ENCODE measurements at regions not wholly inside any gene's neighbourhood (a gene's known extent, or its start where the extent isn't known, plus 50 kb on each side); places are given as distances from the start of the nearest gene placed in this dataset.
"Not testable (repeated sequence)": the region's sequence is repeated elsewhere in the genome, so short reads cannot be mapped to it uniquely, and the experiment has no call there.

GRCh38 chr13:99733346-99733745, 232.1 kb downstream of the TM9SF2 start:
- Histone ChIP-seq H3K27ac (ENCODE audit: low read depth) (no peak overlapping the region), H3K36me3 (ENCODE audit: insufficient read depth) (no peaks in the 10 kb centered on the region), H3K4me3 (ENCODE audit: low read depth, low read length) (no peak overlapping the region), H3K4me1 (ENCODE audit: insufficient read depth) (no peaks in the 10 kb centered on the region)
- DNase-seq (ENCODE audit: extremely low spot score) = no peak
- WGBS = 50% methylated on average over 7 of the region's 7 CpGs

DNA sequence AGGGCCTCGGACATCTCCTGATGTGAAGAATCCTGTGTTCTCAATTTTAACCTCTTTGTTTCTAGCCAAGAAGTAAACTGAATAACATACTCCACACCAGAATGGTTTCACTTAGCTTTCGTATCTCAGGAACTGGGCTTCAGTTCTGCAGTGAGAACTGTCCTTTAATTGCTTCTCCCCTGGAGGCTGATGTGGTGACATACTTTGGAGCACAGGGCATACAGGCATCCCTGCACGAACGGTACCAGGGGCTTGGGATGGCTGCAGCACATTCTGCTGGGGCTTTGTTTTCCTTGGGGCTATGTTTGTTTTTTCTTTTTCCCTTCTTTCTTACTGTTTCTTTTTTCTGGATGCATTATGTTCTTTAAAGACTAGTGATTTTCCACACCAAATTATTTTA, 230.5 kb downstream of the TM9SF2 start:
- Histone ChIP-seq H3K36me3 (ENCODE audit: insufficient read depth) (no peaks in the 10 kb centered on the region), H3K27ac (ENCODE audit: low read depth) (no peak overlapping the region), H3K4me1 (ENCODE audit: insufficient read depth) (no peaks in the 10 kb centered on the region), H3K4me3 (ENCODE audit: low read depth, low read length) (no peak overlapping the region)
- no peak for DNase-seq (ENCODE audit: extremely low spot score)
- WGBS = 69% methylated on average over 4 of the region's 4 CpGs

- no peak overlapping the region for H3K4me3 ChIP-seq (ENCODE audit: low read depth, low read length)
- no peak overlapping the region for H3K27ac ChIP-seq (ENCODE audit: low read depth)
- no peaks in the 10 kb centered on the region for H3K36me3 ChIP-seq (ENCODE audit: insufficient read depth)
- no peak for DNase-seq (ENCODE audit: extremely low spot score)
- no peaks in the 10 kb centered on the region for H3K4me1 ChIP-seq (ENCODE audit: insufficient read depth)
- 89% methylated on average over 11 of the region's 11 CpGs for WGBS
Measured at GRCh38 chr13:99730403-99730802, 229.1 kb downstream of the TM9SF2 start.

GRCh38 chr13:99729745-99730144, 228.5 kb downstream of the TM9SF2 start:
- H3K4me3 ChIP-seq (ENCODE audit: low read depth, low read length) = no peak overlapping the region
- no peaks in the 10 kb centered on the region for H3K4me1 ChIP-seq (ENCODE audit: insufficient read depth)
- no peaks in the 10 kb centered on the region for H3K36me3 ChIP-seq (ENCODE audit: insufficient read depth)
- H3K27ac ChIP-seq (ENCODE audit: low read depth) = no peak overlapping the region
- DNase-seq (ENCODE audit: extremely low spot score) = no peak
- 96% methylated on average over 16 of the region's 16 CpGs for WGBS

- H3K4me3 ChIP-seq (ENCODE audit: low read depth, low read length) = not testable (repeated sequence)
Measured at GRCh38 chr13:99727651-99728050, 226.4 kb downstream of the TM9SF2 start.

GRCh38 chr13:99726282-99726894, 225.1 kb downstream of the TM9SF2 start:
- DNase-seq (ENCODE audit: extremely low spot score) = no peak
- Histone ChIP-seq H3K4me1 (ENCODE audit: insufficient read depth) (no peaks in the 10 kb centered on the region), H3K27ac (ENCODE audit: low read depth) (no peak overlapping the region), H3K4me3 (ENCODE audit: low read depth, low read length) (no peak overlapping the region), H3K36me3 (ENCODE audit: insufficient read depth) (no peaks in the 10 kb centered on the region)
- WGBS = 78% methylated on average over 10 of the region's 10 CpGs

More at GRCh38 chr13:99727651-99728050, 226.4 kb downstream of the TM9SF2 start:
- H3K36me3 ChIP-seq (ENCODE audit: insufficient read depth); DNase-seq (ENCODE audit: extremely low spot score); H3K4me1 ChIP-seq (ENCODE audit: insufficient read depth); H3K27ac ChIP-seq (ENCODE audit: low read depth): not testable (repeated sequence)
- 88% methylated on average over 6 of the region's 6 CpGs for WGBS

DNA sequence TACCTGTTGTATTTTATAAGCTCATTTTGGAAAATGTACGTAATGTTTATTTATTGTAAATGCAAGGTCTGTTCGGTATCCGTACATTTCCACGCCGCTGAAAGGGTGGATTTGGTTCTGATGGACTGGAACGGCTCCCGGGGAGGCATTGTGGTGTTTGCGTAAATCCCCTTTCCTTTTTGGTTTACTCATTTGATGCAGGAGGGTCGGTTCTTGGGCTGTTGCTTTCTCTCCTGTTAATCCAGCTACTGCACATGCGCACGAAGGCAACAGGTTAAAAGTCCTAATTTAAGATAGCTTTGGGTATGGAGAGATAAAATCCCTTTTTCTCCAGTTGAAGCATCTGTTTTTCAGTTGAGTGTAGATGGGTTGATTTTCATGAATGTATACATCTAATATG, 224.4 kb downstream of the TM9SF2 start:
- Histone ChIP-seq H3K36me3 (ENCODE audit: insufficient read depth) (no peaks in the 10 kb centered on the region), H3K4me1 (ENCODE audit: insufficient read depth) (no peaks in the 10 kb centered on the region), H3K27ac (ENCODE audit: low read depth) (no peak overlapping the region), H3K4me3 (ENCODE audit: low read depth, low read length) (no peak overlapping the region)
- WGBS = 84% methylated on average over 11 of the region's 11 CpGs
- DNase-seq (ENCODE audit: extremely low spot score) = no peak

- no peaks in the 10 kb centered on the region for H3K36me3 ChIP-seq (ENCODE audit: insufficient read depth)
- H3K4me3 ChIP-seq (ENCODE audit: low read depth, low read length) = no peak overlapping the region
- no peak overlapping the region for H3K27ac ChIP-seq (ENCODE audit: low read depth)
- no peak for DNase-seq (ENCODE audit: extremely low spot score)
- WGBS = 93% methylated on average over 16 of the region's 16 CpGs
- H3K4me1 ChIP-seq (ENCODE audit: insufficient read depth) = no peaks in the 10 kb centered on the region
Measured at GRCh38 chr13:99724633-99725517, 223.6 kb downstream of the TM9SF2 start.

DNA sequence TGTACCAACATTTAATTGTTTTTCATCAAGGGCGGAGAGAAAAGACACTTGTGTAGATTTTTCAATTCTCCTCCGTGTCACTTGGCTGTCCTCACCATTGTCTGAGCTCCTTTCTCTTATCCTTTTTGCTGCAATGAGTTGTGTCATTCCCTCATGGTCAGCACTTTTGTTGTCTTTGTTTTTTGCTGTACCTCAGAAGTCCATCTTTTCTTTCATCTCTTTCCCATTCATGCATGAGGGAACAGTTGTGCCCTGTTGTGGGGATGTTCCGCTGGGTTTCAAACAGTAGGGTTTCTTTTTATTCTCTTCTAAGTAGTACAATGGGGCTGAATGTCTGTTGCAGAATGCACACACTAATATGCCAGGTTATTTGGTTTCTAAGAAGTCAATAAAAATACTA, 222.6 kb downstream of the TM9SF2 start:
- Histone ChIP-seq H3K27ac (ENCODE audit: low read depth) (no peak overlapping the region), H3K4me1 (ENCODE audit: insufficient read depth) (no peaks in the 10 kb centered on the region), H3K4me3 (ENCODE audit: low read depth, low read length) (no peak overlapping the region), H3K36me3 (ENCODE audit: insufficient read depth) (no peaks in the 10 kb centered on the region)
- no peak for DNase-seq (ENCODE audit: extremely low spot score)
- 77% methylated on average over 3 of the region's 3 CpGs for WGBS

GRCh38 chr13:99722931-99723330, 221.7 kb downstream of the TM9SF2 start:
- WGBS = 73% methylated on average over 7 of the region's 7 CpGs
- DNase-seq (ENCODE audit: extremely low spot score) = no peak
- no peak overlapping the region for H3K27ac ChIP-seq (ENCODE audit: low read depth)
- no peaks in the 10 kb centered on the region for H3K36me3 ChIP-seq (ENCODE audit: insufficient read depth)
- H3K4me1 ChIP-seq (ENCODE audit: insufficient read depth) = no peaks in the 10 kb centered on the region
- H3K4me3 ChIP-seq (ENCODE audit: low read depth, low read length) = no peak overlapping the region

DNA sequence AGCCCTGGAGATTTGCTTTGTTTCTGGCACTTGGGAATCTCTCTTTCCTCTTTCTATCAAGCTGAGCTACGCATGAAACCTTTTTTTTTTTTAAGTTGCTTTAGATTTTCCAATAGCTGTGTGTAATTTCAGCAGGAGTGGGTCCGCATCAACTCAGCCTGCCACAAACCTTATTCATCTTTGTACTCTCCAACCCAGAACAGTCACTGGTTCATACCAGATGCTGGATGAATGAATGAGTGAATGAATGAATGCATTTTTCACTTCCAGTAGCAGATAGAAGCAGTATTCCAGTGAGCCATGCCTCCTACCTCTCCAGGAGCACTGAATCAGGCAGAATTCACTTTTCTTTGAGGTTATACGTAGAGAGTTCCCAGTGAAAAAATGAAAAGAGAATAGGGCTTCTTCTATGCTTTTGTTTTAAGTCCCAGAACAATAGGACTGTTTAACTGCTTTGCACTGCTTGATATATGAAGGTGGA, 221.1 kb downstream of the TM9SF2 start:
- no peak overlapping the region for H3K4me3 ChIP-seq (ENCODE audit: low read depth, low read length)
- no peaks in the 10 kb centered on the region for H3K4me1 ChIP-seq (ENCODE audit: insufficient read depth)
- H3K27ac ChIP-seq (ENCODE audit: low read depth) = no peak overlapping the region
- H3K36me3 ChIP-seq (ENCODE audit: insufficient read depth) = no peaks in the 10 kb centered on the region
- no peak for DNase-seq (ENCODE audit: extremely low spot score)
- WGBS = 84% methylated on average over 3 of the region's 3 CpGs

GRCh38 chr13:99721606-99722337, 220.5 kb downstream of the TM9SF2 start:
- WGBS = 79% methylated on average over 4 of the region's 4 CpGs
- no peak for DNase-seq (ENCODE audit: extremely low spot score)
- Histone ChIP-seq H3K36me3 (ENCODE audit: insufficient read depth) (no peaks in the 10 kb centered on the region), H3K4me3 (ENCODE audit: low read depth, low read length) (no peak overlapping the region), H3K27ac (ENCODE audit: low read depth) (no peak overlapping the region), H3K4me1 (ENCODE audit: insufficient read depth) (no peaks in the 10 kb centered on the region)

- no peak overlapping the region for H3K4me3 ChIP-seq (ENCODE audit: low read depth, low read length)
- no peaks in the 10 kb centered on the region for H3K36me3 ChIP-seq (ENCODE audit: insufficient read depth)
- WGBS = 75% methylated on average over 2 of the region's 2 CpGs
- H3K27ac ChIP-seq (ENCODE audit: low read depth) = no peak overlapping the region
- DNase-seq (ENCODE audit: extremely low spot score) = no peak
- H3K4me1 ChIP-seq (ENCODE audit: insufficient read depth) = no peaks in the 10 kb centered on the region
Measured at GRCh38 chr13:99717959-99718674, 216.8 kb downstream of the TM9SF2 start.
